OCI-M1 (cell line): ENCODE measurements at regions not wholly inside any gene's neighbourhood (a gene's known extent, or its start where the extent isn't known, plus 50 kb on each side); places are given as distances from the start of the nearest gene placed in this dataset.
"Not testable (repeated sequence)": the region's sequence is repeated elsewhere in the genome, so short reads cannot be mapped to it uniquely, and the experiment has no call there.

ENCODE experiments used
- DNase-seq: peaks from one replicate; lab custom pipeline; 2025; lab: John Stamatoyannopoulos, UW

DNA sequence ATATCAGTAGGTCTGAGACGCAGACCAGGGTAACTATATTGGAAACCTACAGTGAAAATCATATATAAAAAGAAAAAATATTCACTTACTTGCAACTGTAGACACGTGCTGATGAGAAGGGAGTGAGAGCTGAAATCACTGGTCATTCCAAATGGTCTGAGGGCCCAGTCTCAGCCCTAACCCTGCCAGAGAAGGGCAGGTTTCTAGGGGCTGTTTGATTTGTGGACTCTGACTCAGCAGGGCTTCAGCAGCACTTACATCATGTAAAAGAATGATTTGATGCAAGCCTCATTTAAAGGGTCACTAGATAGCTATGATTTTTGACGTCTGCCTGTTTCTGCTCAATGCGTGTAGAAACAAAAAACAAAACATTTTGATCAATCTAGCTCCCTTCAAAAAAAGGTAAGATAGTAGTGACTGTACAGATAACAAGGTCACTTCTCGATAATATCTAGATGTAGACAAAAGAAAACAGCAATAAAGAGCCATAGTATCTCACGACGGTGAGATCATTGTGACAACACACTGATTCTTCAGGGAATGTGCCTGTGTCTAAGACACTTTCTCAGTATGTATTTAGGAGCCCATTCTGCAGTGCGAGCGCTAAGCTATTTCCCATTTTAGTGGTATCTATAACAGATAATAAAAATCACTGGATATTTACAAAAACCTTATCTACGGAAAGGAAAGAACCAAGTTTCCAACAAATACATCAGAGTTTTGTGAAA, 307.2 kb downstream of the HIVEP2 start:
- no peak for DNase-seq

DNA sequence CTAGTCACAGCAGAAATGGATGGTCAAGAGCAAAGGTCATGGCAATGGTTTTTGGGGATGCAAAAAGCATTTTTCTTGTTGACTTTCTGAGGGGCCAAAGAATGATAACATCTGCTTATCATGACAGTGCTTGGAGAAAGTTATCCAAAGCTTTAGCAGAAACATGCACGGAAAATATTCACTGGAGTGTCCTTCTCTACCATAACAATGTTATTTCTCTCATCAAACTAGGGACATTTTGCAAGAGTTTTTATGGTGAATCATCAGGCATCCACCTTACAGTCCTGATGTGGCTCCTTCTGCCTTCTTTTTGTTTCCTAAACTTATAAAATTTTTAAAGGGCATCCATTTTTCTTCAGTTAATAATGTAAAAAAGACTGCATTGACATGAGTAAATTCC, 302.3 kb downstream of the HIVEP2 start:
- no peak for DNase-seq

DNA sequence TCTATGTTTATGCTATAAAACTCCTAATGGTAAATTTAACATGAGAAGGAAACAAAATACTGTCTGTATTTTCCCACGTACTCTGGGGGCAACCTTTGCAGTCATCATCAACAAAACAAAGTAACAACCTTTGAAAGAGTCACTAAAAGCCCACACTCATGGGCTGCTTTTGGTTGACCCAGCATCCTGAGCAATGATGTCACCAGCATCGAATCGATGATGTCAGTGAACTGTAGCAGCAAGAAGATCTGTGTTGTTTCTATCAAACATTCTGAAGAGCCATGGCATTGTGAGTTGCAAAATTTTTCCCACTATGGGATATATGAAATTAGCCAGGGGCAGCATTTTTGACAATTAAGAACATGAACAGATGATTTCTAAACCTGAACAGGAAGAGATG, 300.1 kb downstream of the HIVEP2 start:
- DNase-seq: no peak

DNA sequence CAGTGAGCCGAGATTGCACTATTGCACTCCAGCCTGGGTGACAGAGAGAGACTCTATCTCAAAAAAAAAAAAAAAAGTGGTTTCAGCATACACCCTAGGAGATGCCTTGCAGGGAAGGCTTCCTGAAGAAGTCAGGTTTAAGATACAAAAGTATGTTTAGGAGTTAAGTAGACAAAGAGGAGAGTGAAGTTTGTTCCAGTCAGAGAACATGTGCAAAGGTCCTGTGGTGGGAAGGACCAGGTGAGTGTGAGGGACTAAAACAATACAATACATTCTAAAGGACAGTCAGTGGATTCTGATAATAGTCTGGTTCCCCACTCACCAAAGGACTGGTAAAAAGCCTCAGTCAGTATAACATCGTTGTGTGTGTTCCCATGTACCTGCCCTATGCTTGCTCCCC, 299.3 kb downstream of the HIVEP2 start:
- DNase-seq: no peak

DNA sequence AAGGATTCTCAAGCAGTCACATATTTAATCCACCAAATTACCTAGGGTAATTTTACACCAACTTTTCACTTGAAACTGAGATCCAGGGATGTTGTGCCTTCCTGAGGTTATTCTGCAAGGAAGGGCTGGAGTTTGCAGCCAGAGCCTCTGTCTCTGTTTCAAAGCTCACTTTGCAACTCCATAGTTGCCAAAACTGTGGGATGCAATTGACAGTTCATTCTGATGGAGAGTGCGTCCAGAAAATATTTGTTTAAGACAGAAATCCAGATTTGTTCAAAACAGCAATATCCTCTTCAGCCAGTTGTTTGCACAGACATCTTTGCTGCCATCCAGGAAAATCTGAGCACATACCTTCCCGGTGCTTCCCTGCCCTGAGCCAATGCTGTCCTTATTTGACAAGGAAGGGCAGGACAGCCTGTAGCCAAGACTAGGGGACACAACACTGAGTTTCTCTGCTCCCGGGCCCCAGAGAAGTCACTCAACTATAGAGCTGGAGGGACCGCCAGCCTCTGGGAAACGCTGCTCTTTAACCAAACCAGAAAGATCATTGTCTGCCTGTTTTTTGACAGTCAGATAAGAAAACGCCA, 297.4 kb downstream of the HIVEP2 start:
- no peak for DNase-seq

DNA sequence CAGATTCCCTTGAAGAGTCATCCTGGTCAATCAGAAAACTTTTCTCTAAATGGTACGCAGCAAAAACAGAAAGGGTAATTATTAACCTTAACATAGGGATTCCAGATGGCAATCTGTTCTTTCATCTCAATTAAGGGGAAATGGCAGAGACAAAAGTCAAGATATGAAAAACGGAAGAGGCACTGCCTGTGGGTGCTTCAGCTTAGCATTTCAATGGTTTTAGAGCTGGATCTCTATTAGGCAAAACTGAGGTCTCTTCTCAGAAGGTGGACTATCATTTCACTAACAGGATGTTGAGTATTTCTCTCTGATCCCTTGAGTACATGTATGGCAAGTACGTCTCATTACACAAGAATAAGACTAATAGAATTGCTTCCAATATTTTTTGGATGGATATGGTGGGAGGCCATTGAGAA, 296.9 kb downstream of the HIVEP2 start:
- peak; percentile 31 for DNase-seq

DNA sequence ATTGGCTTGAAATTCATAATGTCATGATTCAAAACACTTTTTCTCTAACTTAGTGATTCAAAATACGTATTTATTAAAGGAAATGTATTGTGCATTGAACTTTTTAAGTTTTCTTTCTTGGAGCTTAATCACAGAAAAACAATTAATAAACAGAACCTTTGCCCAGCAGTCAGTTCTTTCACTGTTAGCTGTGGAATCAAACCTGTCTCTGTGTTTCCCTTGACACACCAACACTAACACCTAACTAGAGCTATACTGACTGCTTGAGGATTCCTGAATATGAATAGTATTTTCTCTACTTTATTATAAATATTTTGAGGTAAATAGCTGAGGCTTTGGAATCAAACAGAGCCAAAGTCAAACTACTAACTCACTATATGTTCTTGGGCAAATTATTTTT, 296.4 kb downstream of the HIVEP2 start:
- DNase-seq: no peak

DNA sequence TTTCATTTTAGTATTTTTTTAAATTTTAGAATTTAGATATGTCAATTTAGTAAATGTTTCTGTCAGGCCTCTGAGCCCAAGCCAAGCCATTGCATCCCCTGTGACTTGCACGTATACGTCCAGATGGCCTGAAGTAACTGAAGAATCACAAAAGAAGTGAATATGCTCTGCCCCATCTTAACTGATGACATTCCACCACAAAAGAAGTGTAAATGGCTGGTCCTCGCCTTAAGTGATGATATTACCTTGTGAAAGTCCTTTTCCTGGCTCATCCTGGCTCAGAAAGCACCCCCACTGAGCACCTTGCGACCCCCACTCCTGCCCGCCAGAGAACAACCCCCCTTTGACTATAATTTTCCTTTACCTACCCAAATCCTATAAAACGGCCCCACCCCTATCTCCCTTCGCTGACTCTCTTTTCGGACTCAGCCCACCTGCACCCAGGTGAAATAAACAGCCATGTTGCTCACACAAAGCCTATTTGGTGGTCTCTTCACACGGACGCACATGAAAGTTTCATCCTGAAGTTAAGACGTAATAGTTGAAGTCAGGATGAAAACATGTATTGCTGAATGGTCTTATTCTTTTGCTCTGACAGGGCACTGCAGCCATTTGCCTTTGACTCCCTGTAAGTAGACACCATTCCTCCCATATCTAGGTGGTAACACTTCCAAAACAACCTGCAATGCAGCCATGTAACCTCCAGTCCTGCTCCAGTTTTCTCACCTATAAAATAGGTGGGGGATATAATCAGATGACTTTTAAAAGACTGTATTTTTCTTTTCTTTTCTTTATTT, 295.3 kb downstream of the HIVEP2 start:
- not testable (repeated sequence) for DNase-seq

DNA sequence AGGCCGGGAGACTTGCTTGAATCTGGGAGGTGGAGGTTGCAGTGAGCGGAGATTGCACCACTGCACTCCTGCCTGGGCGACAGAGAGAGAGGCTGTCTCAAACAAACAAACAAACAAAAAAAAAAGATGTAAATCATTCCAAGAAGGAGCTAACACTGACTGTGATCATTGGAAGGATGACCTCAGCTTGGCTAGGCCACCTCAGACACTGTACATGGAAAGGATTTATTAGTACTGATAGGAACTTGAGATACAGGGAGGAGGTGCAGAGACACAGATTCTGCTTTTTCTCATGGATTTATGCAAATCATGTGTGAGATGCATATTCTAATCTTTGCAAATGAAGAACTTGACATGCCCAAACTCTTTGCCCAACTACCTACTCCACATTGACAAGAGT, 293.6 kb downstream of the HIVEP2 start:
- DNase-seq: no peak

DNA sequence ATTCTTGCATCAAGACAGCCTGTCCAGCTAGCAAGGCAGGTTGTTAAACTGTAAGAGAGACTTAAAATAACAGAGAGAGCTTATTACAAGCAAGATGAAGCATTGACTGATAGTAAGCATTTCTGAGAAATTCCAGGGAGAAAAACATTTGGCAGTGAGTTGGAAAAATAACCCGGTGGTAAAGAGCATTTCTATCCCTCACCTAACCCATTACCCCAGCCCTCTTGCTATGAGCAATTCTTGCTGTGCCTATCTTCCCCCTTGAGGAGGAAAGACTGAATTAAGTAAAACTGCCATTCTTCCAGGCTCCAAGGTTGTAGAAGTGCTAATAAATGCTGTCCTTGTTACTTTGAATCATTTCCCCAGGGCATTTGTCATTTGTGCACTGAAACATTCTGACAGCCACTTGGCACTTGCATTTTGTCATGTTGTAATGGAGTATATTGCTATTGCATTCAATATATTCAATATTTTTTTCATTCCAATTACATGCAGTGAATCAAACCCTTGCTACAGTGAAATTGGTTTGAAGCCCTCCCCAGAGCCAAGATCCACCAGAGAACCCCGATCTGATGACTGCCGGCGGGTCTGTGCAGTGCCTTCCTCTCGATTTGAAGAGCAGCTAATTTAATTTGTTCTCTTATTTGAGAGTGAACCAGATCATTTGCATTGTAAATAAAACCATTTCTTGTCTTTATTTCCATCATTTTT, 291.1 kb downstream of the HIVEP2 start:
- no peak for DNase-seq

DNA sequence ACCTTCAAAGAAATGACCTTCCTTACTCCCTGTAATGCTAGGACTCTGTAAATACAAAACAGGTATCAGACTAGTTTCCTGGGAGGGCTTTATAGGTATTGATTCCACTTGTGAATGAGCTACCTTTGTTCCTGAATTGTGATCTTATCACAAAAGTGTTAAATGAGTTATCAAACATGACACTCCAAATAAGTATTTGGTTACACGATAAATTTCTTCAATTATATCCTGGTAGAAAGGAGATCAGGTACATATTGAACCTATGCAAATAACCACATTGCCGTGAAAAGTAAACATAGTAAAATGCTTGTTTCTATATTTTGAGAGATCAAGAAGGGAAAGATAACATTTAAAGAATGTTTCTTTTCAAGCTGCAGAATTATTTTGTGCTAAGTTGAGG, 285.3 kb downstream of the HIVEP2 start:
- DNase-seq: no peak

DNA sequence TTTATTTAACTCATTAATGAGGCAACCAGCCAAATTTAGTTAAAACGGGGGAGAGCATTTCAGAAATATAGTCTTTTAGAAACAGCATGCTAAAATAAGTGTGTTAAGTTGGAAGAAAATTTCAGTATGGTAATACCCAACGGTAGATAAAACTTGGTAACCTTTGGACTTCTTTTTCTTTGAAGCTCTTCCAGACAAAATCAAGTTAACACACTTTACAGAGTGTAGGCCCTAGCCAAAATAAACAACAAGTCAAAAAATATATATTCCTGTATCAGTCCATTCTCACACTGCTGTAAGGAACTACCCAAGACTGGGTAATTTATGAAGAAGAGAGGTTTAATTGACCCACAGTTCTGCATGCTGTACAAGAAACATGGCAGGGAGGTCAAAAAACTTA, 279.6 kb downstream of the HIVEP2 start:
- no peak for DNase-seq

DNA sequence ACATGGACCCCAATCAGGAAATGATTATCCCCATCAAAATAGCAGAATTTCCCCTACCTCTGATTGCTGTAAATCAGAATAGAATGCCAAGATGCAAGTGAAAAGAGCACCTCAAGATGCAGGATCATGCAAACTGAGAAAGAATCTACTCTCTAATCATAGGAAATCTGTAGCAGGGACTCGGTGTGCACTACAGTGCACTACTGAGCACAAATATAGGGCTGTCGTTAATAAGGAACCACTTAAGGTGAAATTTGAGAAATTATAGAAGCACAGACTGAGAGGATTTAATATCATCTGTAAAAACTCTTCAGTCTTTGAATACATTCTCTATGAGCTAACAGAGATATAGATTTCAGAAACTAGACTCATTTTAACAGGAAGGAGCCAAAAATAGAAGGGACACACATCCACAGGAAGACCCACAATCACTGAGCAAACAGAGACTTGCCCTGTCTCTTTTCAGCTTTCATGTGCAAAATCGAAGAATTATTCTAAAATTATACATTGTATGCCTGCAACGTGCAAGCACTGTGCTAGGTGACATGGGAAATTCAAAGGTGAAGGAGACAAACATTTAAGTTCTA, 278.3 kb downstream of the HIVEP2 start:
- no peak for DNase-seq

DNA sequence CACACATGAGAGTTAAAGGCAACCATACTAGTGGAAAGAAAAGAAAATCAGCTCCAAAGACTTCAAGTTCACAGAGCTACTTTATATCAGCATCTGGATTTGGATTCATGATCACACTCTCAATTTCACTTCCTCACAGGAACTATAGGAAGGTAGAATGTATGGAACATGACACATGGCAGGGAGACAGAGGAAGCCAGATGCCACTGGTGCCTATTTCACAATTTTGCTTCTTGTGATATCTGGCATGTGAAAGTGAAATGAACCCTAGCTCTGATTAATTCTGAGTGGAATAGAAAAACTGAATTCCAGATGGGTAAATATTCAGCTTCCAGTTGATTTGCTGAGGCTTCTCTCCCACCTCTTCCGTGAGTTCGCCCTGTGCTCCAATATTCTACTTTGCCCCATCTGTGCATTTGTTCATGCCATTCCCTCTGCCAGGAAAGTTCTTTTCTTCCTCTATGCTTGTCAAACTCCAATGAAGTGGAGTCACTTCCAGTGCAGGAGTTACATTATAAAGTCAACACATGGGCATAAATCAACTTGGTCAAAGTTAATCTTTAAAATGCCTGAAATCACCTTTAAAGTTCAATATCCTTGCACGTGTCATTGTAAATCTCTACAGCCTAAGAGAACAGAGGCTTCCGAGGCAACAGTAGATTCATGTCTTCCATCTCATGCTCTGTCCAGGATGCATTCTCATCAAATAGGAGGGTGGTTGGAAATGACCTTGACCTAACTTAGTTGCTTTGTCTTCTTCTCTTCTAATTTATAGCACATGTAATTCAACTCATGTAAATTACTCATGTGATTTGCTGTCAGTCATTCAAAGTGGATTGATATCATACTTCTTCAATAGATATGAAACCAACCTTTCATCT, 275.3 kb downstream of the HIVEP2 start:
- no peak for DNase-seq

DNA sequence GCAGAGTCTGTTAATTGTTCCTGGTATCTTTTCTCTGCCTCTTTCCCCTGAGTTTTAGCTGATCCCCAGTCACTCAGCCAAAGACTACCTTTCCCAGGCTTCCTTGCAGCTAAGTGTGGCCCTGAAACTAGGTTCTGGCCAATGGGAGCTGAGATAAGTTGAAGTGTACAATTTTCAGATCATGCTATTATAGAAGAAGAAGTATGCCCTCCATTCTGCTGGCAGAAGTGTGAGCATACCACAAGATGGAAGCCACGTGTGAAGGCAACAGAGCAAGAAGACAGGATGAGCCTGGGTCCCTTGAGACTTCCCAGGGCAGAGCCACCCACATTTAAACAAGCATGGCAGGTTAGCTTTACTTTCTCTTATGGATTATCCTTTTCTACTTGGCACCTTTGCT, 273.2 kb downstream of the HIVEP2 start:
- peak; percentile 65 for DNase-seq

DNA sequence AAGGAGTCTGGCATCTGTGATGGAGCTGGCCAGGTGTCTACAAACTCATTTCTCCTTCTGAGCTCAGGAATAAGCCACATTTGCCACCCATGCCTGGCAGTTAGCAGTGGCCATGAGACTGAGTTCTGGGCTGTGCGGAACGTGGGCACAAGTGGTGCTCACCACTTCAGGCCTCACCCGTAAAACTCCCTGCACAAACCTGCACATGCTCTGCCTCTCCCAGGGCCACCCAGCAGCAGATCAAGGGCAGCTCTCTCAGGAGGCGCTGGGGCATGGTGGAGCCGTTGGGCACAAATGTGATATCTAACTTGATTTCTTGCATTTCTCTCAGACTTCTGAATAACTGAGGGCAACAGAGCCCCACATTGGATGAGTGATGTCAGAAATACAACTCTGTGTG, 269.5 kb downstream of the HIVEP2 start:
- no peak for DNase-seq

DNA sequence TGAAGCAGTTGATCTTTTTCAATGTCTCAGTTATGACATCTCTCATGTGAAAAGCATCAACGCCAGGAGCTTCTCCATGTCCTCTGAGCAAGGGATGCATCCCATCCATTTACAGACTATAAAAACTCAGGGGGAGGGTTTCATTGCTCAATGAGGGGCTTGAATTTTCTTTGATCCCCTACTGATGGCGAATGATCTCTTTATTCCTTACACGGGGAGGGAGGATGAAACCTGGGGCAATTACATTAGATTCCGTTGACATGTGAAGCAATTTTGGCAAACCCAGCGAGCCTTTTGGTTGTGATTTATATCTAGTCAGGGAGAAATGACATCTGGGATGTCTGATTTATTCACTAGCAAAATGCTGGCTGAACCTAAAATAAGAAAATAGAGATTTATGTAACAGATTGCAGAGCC, 268.9 kb downstream of the HIVEP2 start:
- no peak for DNase-seq

DNA sequence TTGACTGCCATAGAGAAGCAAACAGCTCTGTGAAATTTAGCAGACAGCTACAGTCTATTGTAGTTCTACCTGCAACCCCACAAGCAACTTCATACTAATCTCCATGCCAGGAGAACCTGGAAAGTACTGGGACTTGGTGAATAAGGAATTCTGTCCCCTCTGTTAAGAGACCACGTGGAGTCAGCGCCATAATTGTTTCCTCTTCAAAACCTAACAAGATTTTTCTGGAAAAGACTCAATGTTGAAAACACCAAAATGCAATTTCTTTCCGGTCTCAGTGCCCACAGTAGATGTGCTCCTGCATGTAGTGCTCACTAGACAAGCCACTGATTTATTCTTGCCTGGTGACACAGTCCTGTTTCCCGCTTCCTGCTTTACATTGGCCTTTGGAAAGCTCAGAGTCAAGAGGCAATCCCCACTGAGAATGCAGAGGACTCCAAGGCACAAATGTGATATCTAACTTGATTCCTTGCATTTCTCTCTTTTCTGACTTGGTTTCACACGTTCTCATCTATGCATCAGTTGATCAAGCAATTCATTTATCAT, 268.3 kb downstream of the HIVEP2 start:
- DNase-seq: no peak

DNA sequence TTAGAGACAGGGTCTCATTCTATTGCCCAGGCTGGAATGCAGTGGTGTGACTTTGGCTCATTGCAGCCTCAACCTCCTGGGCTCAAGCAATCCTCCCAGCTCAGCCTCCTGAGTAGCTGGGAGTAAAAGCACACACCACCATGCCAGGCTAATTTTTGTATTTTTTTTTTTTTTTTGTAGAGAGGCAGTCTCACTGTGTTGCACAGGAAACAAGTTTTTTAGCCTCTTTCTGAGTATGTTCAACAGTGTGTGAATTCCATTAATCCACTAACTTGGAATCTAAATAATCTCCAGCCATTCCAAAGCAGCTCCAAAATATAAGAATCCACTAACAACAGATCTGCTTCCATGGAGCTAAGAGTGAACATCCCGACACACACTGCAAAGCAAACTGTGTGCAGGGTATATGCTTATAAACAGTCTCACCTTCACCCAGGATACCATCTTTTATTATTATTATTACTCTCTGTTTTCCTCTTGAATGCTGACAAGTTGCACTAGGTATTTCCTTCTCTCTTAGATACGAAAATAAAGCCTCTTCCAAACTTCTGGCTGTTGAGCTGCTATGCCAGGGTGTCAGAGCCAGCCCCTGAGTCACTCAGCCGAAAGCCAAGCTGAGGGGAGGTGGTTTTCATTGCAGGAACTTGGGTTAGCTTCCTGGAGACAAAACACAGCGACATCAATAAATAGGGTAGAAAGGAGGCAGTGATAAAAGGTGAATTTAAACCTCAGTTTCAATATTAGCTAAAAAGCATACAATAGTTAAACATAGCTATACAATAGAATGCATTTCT, 264.9 kb downstream of the HIVEP2 start:
- DNase-seq: no peak

DNA sequence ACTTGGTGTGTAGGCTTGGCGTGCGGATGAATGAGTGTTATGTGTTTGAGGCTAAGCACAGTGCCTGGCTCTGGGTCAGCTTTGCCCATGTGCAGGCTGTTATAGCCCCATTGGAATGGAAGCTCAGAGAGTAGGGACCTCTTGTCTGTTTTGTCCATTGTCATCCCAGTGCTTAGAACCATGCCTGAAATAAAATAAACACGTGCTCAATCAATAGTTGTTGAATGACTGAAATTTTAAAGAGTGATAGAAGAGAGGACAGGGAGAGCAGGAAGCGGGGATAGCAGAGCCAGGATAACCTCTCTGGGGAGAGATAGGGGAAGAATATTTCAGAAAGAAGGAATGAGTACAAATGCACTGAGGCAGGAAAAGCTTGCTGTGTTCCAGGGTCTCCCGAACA, 263.9 kb downstream of the HIVEP2 start:
- no peak for DNase-seq
